HG03571 (cell line): ENCODE measurements at regions not wholly inside any gene's neighbourhood (a gene's known extent, or its start where the extent isn't known, plus 50 kb on each side); places are given as distances from the start of the nearest gene placed in this dataset.

Experiments
- ATAC-seq: cut with Tn5 transposase; IDR thresholded peaks from one replicate; pipeline ENCODE4 v1.9.1; 2021; ENCODE audit not compliant: unreplicated experiment

DNA sequence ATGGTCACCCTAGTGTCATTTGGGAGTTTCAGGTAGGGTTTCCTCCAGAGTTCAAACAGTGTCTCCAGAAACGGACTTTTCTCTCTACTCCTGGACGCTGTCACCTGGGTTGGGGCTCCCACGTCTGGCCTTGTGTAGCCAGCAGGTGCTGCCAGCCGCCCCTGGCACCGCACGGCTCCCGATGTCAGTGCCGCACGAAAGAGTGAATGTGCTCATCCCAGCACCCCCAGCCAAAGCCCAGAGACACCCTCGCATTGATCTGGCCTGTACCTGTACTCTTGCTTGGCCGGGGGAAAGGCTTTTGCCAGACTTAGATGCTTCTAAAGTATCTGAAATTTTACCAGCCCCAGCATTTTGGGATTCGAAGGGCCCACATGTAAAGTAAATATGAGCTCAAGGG lies 351.9 kb downstream of the C16orf95 start:
- ATAC-seq = no peak

DNA sequence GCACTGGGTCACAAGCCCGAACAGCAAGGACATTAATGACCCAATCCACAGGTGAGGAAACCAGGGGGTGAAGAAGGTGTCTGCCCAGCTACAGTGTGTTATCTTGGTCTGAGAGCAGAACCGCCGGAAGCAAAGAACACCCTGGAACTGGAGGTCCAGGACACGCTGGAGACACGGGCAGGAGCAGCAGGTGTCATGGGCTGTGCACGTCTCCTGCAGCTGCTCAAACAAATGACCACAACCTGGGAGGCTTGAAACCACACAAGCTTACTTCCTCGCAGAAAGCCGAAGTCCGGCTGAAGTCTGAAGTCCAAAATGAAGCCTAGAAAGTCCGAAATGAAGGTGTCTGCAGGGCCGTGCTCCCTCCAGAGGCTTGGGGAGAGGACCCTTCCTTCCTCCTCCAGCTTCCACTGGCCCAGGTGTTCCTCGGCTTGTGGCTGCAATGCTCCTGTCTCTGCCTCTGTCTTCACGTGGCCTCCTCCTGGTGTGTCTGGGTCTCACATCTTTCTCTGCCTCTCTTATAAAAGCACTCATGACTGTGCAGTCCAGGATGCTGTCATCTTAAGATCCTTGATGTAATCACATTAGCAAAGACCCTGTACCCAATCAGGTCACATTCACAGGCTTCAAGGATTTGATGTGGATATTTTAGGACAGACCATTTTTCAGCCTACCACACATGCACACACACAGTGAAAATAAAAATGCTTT lies 351.2 kb downstream of the C16orf95 start:
- ATAC-seq = no peak

DNA sequence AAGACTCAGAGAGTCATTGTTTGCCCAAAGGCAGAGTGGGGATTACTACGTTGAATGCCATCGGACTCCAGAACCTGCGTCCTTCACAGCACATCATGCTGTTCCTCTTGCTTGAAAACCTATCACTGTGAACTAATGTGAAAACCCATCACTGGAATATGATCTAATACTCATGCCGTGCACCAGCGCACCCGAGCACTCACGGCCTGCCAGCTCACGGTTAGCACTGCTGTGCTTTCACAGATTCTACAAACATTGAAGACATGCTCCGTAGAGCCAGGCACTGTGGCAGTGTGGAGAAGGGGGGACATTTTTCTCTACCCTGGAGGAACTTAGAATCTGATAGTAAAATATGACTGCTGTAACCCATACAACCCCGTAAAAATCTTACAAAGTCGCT lies 350.4 kb downstream of the C16orf95 start:
- no peak for ATAC-seq

DNA sequence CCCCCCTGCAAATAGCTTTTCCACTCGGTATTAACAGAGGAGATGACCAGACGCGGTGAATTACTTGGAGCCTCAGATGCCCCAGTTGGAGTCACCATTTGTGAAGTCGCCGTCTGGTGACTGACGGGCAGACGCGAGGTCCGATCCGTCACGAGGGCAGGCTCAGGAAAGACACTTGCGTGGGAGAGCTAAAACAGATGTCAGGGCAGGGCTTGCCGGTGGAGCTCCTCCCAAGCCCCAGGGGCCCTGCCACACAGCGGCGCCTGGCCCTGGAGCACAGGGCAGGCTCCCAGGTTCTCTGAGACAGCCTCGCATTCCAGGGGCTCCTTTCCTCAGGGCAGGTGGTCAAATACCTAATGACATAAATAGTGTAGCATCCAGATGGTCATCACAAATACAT lies 348.3 kb downstream of the C16orf95 start:
- ATAC-seq = no peak

DNA sequence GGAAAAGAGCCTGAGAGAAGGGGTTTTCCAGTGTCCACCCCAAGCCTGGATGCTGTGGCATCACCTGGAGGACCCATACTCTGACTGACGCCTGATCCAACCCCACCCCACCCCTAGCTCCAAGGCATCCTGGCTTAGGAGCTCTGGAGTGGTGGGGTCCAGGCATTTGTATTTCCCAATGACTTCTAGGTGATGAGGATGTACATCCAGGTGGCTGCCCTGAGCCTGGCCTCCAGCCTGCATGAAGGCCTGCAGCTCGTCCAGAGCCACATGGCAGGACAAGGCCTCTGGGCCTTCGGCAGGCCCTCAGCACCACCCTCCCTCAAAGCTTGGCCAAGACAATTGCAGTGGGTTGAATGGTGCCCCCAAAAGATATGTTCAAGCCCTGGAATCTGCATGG lies 347.5 kb downstream of the C16orf95 start:
- no peak for ATAC-seq

DNA sequence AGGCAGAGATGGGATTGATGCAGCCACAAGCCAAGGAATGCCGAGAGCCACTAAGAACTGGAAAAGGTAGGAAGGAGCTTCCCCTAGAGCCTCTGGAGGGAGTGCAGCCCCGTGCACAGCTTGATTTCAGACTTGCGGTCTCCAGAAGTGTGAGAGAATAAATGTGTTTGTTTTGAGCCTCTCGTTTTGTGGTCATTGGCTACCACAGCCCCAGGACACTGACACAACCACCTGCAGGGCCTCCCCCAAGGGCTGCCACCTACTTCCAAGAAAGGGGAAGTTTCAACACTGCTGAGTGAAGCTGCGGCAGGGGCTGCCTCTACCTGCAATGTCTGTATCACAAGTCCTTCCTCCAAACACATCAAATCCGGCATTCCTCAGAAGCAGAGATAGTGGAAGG lies 346.9 kb downstream of the C16orf95 start:
- no peak for ATAC-seq

DNA sequence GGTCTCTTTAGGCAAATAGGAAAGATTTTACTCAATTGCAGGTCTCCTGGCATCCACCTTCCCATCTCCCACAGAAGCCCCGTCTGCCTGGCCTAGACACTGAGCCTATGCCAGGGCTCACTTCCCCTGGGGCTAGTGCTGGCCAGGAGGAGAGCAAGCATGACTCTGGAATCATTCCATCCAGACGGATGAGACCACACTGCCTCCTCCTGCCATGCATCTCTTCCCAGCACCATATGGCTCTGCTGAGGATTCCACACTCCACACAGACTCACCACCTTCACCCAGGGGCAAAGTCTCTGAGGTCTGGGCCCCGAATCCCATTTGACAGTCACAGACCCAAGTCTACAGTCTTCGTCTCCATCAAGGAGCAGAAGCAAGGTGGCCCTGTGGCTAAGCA lies 346.5 kb downstream of the C16orf95 start:
- no peak for ATAC-seq

DNA sequence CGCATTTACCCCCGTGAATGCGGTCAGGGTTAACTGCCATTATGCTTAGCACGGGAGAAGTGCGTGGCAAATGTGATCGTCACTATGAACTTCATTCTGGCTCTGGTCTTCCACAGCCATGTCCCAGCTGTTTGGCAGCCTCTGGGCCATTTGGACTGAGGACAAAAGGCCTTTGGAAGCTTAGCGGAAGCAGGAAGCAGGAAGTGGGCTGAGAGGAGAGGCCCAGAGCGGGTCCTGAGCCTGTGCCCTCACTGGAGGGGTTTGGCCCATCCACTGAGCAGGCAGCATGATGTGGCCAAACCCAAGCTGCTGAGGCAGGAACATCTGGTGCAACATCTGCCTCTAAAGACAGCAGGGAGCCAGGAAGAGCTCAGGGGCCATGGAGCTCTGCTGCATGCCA lies 345.9 kb downstream of the C16orf95 start:
- ATAC-seq = no peak

DNA sequence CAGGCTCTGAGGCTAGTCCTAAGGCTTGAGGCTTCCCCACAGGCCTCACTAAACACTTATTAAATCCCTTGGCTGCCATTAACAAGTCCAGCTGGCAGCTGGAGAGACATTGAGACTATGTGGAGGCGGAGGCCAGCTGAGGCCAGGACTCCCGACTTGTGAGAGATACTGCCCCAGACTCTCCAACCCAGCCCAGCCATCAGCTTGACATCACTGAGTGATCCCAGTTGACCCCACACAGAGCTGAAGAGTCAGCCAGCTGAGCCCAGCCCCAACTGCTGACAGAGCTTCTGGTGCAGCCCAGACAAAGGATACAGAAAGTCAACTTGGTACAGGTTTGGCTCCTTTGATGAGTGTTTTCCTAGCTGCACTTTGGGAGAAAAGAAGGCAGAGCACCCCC lies 343.1 kb downstream of the C16orf95 start:
- ATAC-seq = no peak

DNA sequence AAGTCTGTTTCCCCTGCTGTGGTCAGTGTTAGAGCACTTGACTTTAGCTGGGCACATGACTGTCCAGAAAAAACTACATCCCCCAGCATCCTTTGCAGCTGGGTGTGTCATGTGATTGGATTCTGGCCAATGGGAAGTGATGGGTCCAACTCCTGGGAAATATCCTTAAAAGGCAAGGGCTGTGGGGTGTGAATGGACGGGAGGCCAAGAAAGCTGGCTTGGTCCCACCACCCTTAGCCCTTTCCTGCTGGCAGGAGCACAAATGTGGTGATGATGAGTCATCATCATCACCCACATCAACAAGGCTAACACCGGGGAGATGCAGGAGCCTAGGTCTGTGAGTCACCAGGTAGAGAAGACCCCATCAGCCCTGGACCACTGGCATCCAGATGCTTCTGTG lies 341.7 kb downstream of the C16orf95 start:
- no peak for ATAC-seq

DNA sequence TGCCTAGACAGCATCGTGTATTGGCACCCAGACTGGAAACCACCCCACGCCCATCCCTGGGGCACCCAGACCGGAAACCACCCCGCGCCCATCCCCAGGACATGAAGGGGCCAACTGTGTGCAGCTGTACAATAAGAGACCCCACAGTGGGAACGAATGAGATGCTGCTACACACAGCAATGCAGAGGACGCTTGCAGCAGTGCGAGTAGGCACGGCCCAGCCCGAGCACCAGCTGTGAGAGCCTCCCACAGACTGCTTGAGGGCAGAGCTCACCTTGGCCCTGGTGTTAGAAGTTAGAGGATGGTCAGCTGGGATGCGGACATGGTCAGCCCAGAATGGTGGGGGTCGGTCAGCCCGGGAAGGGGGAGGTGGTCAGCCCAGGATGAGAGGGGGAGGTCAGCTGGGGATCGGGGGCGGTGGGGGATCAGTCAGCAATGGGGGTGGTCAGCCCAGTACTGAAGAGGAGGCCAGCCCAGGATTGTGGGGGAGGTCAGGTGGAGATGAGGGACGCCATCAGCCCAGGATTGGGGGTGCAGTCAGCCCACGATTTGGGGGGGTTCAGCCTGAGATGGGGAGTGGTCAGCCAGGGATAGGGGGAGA lies 340.0 kb downstream of the C16orf95 start:
- no peak for ATAC-seq

DNA sequence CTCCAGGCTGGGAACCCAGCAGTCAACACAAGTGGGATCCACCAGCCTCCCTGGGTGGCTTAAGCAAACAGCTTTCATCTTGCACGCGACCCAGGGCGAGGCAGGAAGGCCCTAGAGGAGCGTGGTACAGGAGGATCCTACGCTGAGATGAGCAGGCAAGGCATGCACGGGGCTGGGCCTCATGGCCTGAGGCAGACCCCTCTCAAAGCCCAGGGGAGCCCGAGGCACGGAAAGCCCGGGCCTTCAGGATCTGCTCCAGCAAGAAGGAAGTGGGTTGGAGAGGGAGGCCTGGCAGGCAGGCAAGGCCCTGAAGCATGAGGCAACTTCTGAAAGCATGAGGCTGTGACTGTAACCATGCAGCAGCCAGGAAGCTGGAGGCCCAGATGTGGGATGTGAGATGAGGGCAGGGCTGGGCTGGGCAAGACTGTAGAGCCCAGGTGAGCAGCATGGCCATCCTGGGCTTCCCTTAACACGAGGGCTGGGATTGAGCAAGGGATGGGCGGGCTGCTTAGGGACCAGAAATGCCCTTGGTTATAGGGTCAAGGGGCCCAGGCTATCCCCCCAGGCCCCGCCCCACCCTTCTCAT lies 338.7 kb downstream of the C16orf95 start:
- no peak for ATAC-seq

DNA sequence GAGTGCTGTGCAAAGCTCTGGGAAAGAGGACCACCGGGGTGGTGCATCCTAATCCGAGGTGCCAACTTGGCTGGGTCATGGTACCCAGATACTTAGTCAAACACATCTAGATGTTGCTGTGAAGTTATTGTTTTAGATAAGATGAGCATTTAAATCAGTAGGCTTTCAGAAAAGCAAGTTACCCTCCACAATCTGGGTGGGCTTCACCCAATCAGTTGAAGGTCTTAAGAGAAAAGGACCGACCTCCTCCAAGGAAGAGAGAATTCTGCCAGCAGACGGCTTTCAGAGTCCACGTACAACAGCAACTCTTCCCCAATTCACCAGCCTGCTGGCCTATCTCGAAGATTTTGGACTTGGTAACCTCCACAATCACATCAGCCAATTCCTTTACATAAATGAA lies 338.1 kb downstream of the C16orf95 start:
- no peak for ATAC-seq

DNA sequence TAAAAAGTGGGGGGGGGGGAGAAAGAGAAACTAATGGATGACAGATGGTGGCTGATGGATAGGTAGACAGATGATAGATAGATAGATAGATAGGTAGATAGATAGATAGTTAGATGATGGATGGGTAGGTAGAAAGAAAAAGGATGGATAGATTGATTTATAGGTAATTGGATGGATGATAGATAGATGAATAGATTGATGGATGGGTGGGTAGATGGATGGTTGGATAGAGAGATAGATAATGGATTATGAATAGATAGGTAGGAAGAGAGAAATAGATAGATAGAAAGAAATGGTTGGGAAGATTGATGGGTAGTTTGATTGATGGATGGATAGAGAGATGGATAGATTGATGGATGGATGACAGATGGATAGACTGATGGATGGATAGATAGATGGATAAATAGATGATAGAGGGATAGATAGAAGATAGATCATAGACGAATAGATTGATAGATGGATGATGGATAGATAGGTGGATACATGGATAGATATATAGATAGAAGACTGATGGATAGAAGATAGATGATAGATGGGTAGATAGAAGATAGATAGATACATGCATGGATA lies 337.1 kb downstream of the C16orf95 start:
- ATAC-seq = no peak

DNA sequence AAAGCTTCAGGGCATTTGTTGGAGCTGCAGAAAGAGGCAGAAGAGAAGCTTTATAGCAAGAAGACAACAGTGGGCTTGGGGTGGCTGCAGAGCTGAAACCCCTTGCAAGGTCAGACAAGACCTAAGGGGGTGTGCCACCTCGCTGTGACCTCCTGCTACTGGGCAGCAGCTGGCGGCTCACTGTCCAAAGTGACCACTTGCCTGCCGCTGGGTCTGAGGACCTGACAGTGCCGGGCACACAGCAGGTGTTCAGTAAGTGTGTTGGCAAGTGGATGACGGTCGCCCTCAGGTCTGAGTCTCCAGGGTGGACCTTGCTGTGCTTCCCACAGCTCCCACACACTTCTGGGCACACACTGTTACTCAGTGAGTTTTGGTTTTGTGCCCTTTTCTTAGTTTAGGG lies 336.5 kb downstream of the C16orf95 start:
- ATAC-seq = no peak

DNA sequence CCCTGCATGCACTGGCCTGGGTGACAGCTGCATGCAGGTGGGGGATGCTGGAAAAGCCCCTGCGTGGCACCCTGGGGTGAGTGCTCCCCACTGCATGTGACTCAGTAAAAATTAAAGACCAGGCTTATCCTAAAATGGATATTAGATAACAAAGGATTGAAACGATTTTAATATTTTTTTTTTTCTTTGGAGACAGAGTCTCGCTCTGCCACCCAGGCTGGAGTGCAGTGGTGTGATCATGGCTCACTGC lies 334.9 kb downstream of the C16orf95 start:
- no peak for ATAC-seq

DNA sequence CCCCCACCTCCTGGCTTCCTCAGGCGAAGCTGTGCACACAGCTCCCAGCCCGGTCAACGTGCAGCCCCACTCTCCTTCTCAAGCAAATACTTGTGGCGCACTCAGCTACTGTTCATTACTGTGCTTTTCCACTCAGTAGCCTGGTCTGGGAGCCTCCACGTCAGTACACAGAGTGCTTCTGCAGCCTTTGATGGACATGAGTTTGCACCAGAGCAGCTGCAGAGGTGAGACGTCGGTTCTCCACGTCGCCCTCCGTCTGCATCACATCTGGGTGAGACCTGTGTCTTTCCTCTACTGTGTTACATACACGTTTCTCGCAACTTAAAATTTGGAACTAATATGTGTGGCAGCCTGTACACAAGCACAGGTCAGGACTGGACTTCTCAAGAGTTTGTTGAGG lies 334.3 kb downstream of the C16orf95 start:
- ATAC-seq = no peak

DNA sequence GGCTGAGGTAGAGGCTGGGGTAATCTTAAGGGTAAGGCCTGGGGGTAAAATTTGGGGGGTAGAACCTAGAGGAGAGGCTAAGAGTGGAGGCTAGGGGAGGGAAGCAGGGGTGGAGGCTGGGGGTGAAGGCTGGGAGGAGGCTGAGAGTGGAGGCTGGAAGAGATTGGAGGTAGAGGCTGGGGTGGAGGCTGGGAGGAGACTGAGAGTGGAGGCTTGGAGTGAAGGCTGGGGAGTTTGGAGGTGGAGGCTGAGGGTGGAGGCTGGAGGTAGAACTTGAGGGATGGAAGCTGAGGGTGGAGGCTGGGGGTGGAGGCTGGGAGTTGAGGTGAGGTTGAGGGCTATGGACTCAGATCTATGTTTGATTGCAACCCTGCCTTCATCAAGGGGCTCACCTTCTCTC lies 333.6 kb downstream of the C16orf95 start:
- ATAC-seq = no peak

DNA sequence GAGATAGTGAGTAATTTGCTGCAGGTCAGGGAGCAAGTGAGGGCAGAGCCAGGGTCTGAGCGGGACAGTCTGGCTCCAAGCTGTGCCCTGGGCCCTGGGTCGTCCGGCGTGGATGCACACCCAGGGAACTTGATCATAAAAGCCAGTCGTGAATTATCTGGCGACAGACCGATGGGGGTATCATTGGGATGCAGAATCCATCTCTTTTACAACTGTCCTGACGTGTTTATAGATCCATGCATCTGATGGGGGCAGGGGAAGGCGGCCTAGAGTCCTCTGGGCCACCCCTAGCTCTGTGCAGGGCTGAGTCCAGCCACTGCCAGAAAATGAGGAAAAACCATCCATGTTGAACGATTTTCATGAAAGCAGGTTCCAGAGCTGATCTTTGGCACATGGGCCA lies 332.8 kb downstream of the C16orf95 start:
- ATAC-seq = no peak

DNA sequence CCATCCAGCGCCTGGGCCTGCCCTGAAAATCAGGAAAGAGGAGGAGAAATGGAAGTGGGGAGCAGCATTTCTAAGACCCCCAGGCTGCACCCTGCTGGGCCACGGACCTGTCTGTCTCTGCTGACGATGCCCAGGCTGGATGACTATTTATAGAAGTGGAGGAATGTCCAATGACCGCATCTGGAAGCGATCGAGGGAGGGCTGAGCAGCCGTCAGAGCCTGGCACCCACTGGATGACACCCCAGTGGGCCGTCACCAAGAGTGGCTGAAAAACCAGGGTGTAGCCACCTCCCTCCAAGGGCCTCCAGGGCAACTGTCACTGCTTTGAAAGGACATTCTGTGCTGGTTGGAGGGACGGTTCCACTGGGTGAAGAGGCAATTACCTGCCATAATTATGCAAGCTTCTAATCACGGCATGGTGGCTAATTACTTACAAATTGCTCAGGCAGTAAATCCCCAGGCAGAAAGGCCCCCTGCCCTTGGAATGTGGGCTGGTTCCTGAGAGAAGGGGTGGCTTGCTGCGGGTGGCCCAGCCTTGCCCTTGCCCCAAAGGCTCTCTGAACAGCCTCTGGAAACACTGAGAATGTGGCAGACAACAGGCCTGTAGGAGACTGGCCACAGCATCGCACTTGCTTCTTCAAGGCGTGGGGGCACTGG lies 332.1 kb downstream of the C16orf95 start:
- ATAC-seq = no peak

DNA sequence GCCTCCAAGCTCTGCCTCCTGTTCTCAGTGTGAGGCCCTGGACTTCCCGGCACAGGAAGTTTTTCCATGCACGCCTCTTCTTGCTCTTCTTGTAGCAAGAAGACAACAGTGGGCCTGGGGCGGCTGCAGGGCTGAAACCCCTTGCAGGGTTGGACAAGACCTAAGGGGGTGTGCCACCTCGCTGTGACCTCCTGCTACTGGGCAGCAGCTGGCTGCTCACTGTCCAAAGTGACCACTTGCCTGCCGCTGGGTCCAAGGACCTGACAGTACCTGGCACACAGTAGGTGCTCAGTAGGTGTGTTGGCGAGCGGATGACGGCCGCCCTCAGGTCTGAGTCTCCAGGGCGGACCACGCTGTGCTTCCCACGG lies 331.6 kb downstream of the C16orf95 start:
- no peak for ATAC-seq

DNA sequence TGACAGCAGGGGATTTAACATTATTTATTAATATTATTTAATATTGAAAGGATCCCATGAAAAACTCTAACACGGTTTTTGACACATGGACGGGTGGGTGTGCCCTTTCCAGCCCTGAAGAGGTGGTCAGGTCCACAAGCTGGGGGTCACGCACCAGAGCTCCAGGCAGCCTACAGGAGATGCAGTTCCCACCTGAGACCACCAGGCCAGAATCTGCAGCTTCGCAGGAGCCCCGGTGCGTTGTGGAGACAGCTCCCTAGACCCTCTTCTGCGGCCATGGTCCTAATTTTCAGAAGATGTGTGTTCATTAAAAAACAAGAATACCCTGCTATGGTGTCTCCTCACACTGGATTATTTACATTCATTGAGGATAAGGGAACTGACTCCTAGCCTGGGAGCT lies 331.1 kb downstream of the C16orf95 start:
- no peak for ATAC-seq
